Transverse colon (tissue), 4 donors: ENCODE measurements at regions not wholly inside any gene's neighbourhood (a gene's known extent, or its start where the extent isn't known, plus 50 kb on each side); places are given as distances from the start of the nearest gene placed in this dataset.

Source experiments
- DNase-seq: peaks from one replicate; pipeline ENCODE4 v3.0.0-alpha.2; 2019
- H3K27ac ChIP-seq, 4 donors: fragments of 200-600 bp; sonication (generic); 2 replicates each; pipeline ENCODE4 v1.5.1; 2016 to 2018; ENCODE audit warnings: inconsistent platforms in 4 of 4
- H3K27me3 ChIP-seq: fragments of 200-600 bp; sonication (generic); 2 replicates; pipeline ENCODE4 v1.5.1; 2017; ENCODE audit warnings: inconsistent platforms
- H3K36me3 ChIP-seq, 4 donors: fragments of 200-600 bp; sonication (generic); 2 replicates each; pipeline ENCODE4 v1.5.1; 2017 to 2019; ENCODE audit warnings: inconsistent platforms in 4 of 4
- H3K4me1 ChIP-seq, 4 donors: fragments of 200-600 bp; sonication (generic); 2 replicates each; pipeline ENCODE4 v1.5.1; 2017 to 2020; ENCODE audit warnings: inconsistent platforms in 4 of 4
- H3K4me3 ChIP-seq, 4 donors: fragments of 200-600 bp; sonication (generic); 1 replicate in 1 of 4; 2 replicates in 3 of 4; pipeline versions ENCODE4 v1.5.1 to v1.6.1; 2017 to 2019; ENCODE audit warnings: inconsistent platforms in 4 of 4
- H3K9me3 ChIP-seq, 2 donors: fragments of 200-600 bp; sonication (generic); 2 replicates each; pipeline ENCODE4 v1.5.1; 2017 to 2019; ENCODE audit warnings: inconsistent platforms in 2 of 2
- EP300 ChIP-seq: sonication (generic); formaldehyde crosslinking; IDR thresholded peaks from one replicate; pipeline ENCODE4 v1.6.1; 2017; ENCODE audit warnings: antibody characterized with exemption, low read depth
- POLR2A ChIP-seq: fragments of 450-650 bp; IDR thresholded peaks from one replicate; pipeline ENCODE4 v1.6.1; 2016; ENCODE audit warnings: antibody characterized with exemption, mild to moderate bottlenecking, moderate library complexity
- POLR2AphosphoS5 ChIP-seq, 3 donors: sonication (generic); formaldehyde crosslinking; IDR thresholded peaks; one replicate each; pipeline ENCODE4 v1.6.1; 2016; ENCODE audit warnings: antibody characterized with exemption in 3 of 3
- WGBS, 2 donors: methylation state at CpG; one replicate each; pipeline ENCODE4 v1.1.5; 2018; ENCODE audit warnings: low coverage in 1 of 2; 5-methylcytosine and 5-hydroxymethylcytosine counted together
- in situ Hi-C, 4 donors: fragments of 200-750 bp; cut with MboI; loops; one replicate each; pipeline versions ENCODE4 v1.15.0 to v1.15.1; 2017; ENCODE audit warnings: low sequenced_read_pairs in 3 of 4, low pct_ligation_motif_present in 1 of 4, low pct_unique_long_range_greater_than_20kb in 1 of 4
- intact Hi-C: fragments of 100-400 bp; cut with DNase I; formaldehyde crosslinking; loops from one replicate; pipeline ENCODE4 v1.15.1; 2023; ENCODE audit warnings: low total_unique reads
- TF ChIP-seq, protein P1 (sequence below), 5 experiments: fragments of 200-600 bp in 3 of 5; fragments of 450-650 bp in 2 of 5; sonication (generic) in 3 of 5; IDR thresholded peaks; 1 replicate in 2 of 5; 2 replicates in 3 of 5; pipeline ENCODE4 v1.5.1; 2016 to 2017; ENCODE audit warnings: antibody characterized with exemption in 5 of 5, inconsistent platforms in 3 of 5, mild to moderate bottlenecking in 2 of 5, moderate library complexity in 1 of 5

GRCh38 chr11:90803366-90803765 lies 580.5 kb upstream of the CHORDC1 start:
- H3K36me3 ChIP-seq = no peaks in the 10 kb centered on the region
- H3K4me3 ChIP-seq = no peak overlapping the region
- in situ Hi-C loops (no loop called here), intact Hi-C loops (no loop called here)
- no peak for TF ChIP-seq EP300
- TF ChIP-seq POLR2A = no peak
- TF ChIP-seq, protein P1, sequence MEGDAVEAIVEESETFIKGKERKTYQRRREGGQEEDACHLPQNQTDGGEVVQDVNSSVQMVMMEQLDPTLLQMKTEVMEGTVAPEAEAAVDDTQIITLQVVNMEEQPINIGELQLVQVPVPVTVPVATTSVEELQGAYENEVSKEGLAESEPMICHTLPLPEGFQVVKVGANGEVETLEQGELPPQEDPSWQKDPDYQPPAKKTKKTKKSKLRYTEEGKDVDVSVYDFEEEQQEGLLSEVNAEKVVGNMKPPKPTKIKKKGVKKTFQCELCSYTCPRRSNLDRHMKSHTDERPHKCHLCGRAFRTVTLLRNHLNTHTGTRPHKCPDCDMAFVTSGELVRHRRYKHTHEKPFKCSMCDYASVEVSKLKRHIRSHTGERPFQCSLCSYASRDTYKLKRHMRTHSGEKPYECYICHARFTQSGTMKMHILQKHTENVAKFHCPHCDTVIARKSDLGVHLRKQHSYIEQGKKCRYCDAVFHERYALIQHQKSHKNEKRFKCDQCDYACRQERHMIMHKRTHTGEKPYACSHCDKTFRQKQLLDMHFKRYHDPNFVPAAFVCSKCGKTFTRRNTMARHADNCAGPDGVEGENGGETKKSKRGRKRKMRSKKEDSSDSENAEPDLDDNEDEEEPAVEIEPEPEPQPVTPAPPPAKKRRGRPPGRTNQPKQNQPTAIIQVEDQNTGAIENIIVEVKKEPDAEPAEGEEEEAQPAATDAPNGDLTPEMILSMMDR (IDR thresholded peaks at IDR 0.05) = no peak
- TF ChIP-seq POLR2AphosphoS5 (IDR thresholded peaks at IDR 0.05) = no peak
- H3K27ac ChIP-seq = no peak overlapping the region
- DNase-seq = no peak
- H3K27me3 ChIP-seq = no peaks in the 10 kb centered on the region
- no peaks in the 10 kb centered on the region for H3K9me3 ChIP-seq
- H3K4me1 ChIP-seq = no peaks in the 10 kb centered on the region
- 38 to 65% methylated on average over 3 of the region's 3 CpGs for WGBS, 2 donors

GRCh38 chr11:90798769-90799168 lies 575.9 kb upstream of the CHORDC1 start:
- DNase-seq = no peak
- Histone ChIP-seq H3K9me3 (no peaks in the 10 kb centered on the region), H3K4me1 (no peaks in the 10 kb centered on the region), H3K27ac (no peak overlapping the region), H3K4me3 (no peak overlapping the region), H3K27me3 (no peaks in the 10 kb centered on the region), H3K36me3 (no peaks in the 10 kb centered on the region)
- WGBS, 2 donors = 63 to 74% methylated on average over 3 of the region's 3 CpGs
- in situ Hi-C loops (no loop called here), intact Hi-C loops (no loop called here)
- TF ChIP-seq POLR2AphosphoS5 (IDR thresholded peaks at IDR 0.05) (no peak), POLR2A (no peak), EP300 (no peak)
- TF ChIP-seq, protein P1 (IDR thresholded peaks at IDR 0.05) = no peak

DNA sequence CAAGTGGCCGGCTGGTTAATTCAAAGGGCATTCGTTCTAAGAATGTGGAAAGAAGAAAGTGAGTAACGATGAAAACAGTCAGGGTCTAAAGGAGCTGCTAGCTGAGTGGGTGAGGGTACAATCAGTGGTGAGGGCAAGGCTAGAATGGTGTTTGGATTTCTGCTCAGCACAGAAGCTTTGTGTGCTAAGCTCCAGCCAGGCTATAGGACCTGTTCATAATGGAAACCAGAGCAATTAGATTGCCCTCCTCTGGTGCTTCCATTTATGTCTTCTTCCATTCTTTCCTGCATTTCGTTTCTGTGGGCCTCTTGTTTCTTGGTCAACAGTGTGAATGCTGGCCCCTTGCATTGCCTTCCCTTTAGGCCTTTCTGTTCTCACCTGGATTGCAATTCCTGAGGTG lies 572.9 kb upstream of the CHORDC1 start:
- H3K27ac ChIP-seq = no peak overlapping the region
- no peak overlapping the region for H3K4me3 ChIP-seq
- no peaks in the 10 kb centered on the region for H3K9me3 ChIP-seq
- WGBS, 2 donors = 73 to 74% methylated on average over 4 of the region's 4 CpGs
- TF ChIP-seq POLR2A (no peak), EP300 (no peak), POLR2AphosphoS5 (IDR thresholded peaks at IDR 0.05) (no peak)
- TF ChIP-seq, protein P1 (IDR thresholded peaks at IDR 0.05) = no peak
- H3K4me1 ChIP-seq = no peaks in the 10 kb centered on the region
- H3K27me3 ChIP-seq = no peaks in the 10 kb centered on the region
- intact Hi-C loops = no loop called here
- DNase-seq = no peak
- in situ Hi-C loops = no loop called here
- no peaks in the 10 kb centered on the region for H3K36me3 ChIP-seq

DNA sequence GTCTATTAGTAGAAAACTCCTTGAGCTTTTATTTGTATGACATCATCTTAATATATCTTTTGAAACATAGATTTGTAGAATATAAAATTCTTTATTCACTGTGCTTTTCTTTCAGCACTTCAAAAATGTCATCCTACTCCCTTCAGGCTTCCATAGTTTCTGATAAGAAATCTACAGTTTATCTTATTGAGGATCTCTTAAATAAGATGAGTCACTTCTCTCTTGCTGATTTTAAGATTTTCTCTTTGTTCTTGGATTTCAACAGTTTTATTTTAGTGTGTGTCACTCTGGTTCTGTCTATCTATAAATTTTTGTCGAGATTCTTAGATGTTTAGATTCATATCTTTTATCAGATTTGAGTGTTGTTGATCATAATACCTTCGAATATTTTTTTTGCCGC lies 566.1 kb upstream of the CHORDC1 start:
- Histone ChIP-seq H3K27ac (no peak overlapping the region), H3K4me1 (no peaks in the 10 kb centered on the region), H3K9me3 (peaks cover 0 to 16% of the 10 kb centered on the region in 2 donors), H3K27me3 (no peaks in the 10 kb centered on the region), H3K36me3 (no peaks in the 10 kb centered on the region), H3K4me3 (no peak overlapping the region)
- WGBS, 2 donors = 65 to 76% methylated on average over 3 of the region's 3 CpGs
- intact Hi-C loops (no loop called here), in situ Hi-C loops (no loop called here)
- TF ChIP-seq POLR2A = no peak
- no peak for TF ChIP-seq POLR2AphosphoS5 (IDR thresholded peaks at IDR 0.05)
- no peak for TF ChIP-seq EP300
- TF ChIP-seq, protein P1 (IDR thresholded peaks at IDR 0.05) = no peak
- DNase-seq = no peak
